ENCODE measurements at regions not wholly inside any gene's neighbourhood (a gene's known extent, or its start where the extent isn't known, plus 50 kb on each side); places are given as distances from the start of the nearest gene placed in this dataset.

GRCh38 chr20:6530779-6531315 is 236.6 kb upstream of the BMP2 start:
- no peaks in the 10 kb centered on the region for H3K79me2 ChIP-seq (ENCODE audit: control insufficient read depth in 1 of 2, insufficient read depth in 2 of 2, low read length in 2 of 2)
- no peaks in the 10 kb centered on the region for H3K4me1 ChIP-seq (replicated peaks in 1 of 4; ENCODE audit: control insufficient read depth in 3 of 4, insufficient read depth in 4 of 4, low read length in 3 of 4)
- H3K27ac ChIP-seq (ENCODE audit: low read depth, low read length), result no peak overlapping the region
- no peak overlapping the region for H4K91ac ChIP-seq (replicated peaks; ENCODE audit: insufficient read length, low read length)
- no peaks in the 10 kb centered on the region for H4K20me1 ChIP-seq (replicated peaks in 1 of 2; ENCODE audit: control insufficient read depth in 1 of 2, insufficient read depth in 2 of 2, low read length in 2 of 2)
- H2BK5ac ChIP-seq (ENCODE audit: low read depth, low read length), result no peak overlapping the region
- H4K5ac ChIP-seq (ENCODE audit: insufficient read length, low read depth, low read length), result no peak overlapping the region
- H3K4me3 ChIP-seq (ENCODE audit: extremely low read depth in 1 of 4, insufficient read depth in 2 of 4, low read depth in 3 of 4, low read length in 4 of 4), result no peak overlapping the region
- no peaks in the 10 kb centered on the region for H3K27me3 ChIP-seq (replicated peaks in 1 of 4; ENCODE audit: control insufficient read depth in 3 of 4, extremely low read depth in 1 of 4, insufficient read depth in 3 of 4, low read length in 3 of 4)
- no peak overlapping the region for H2AK5ac ChIP-seq (ENCODE audit: low read depth, low read length)
- H3K9ac ChIP-seq (replicated peaks in 1 of 4; ENCODE audit: extremely low read depth in 1 of 4, low read depth in 3 of 4, low read length in 3 of 4), result no peak overlapping the region
- H3K18ac ChIP-seq (ENCODE audit: extremely low read depth, low read length), result no peak overlapping the region
- H4K8ac ChIP-seq (ENCODE audit: extremely low read depth, insufficient read depth, low read length), result no peak overlapping the region
- no peak overlapping the region for H2BK12ac ChIP-seq (ENCODE audit: low read depth, low read length)
- no peak overlapping the region for H3K23ac ChIP-seq (ENCODE audit: insufficient read length)
- ChIA-PET POLR2A (ENCODE audit: partially characterized antibody) (no interaction called here), CTCF (ENCODE audit: partially characterized antibody) (no interaction called here)
- H3K4ac ChIP-seq (replicated peaks; ENCODE audit: insufficient read length, low read depth, low read length), result no peak overlapping the region
- H2BK20ac ChIP-seq (ENCODE audit: low read length), result no peak overlapping the region
- H3K23me2 ChIP-seq (ENCODE audit: low read depth, low read length), result no peaks in the 10 kb centered on the region
- H3K56ac ChIP-seq (replicated peaks; ENCODE audit: insufficient read length, low read depth, low read length), result no peak overlapping the region
- no peak overlapping the region for H3K14ac ChIP-seq (ENCODE audit: insufficient read length)
- no peak overlapping the region for H2BK120ac ChIP-seq (replicated peaks; ENCODE audit: low read depth, low read length)
- no peak overlapping the region for H3K4me2 ChIP-seq (ENCODE audit: insufficient read depth in 1 of 2, low read depth in 2 of 2, low read length in 2 of 2)
- no peak for TF ChIP-seq SRF (IDR thresholded peaks at IDR 0.05; ENCODE audit: low read depth, low read length)
- no peak for TF ChIP-seq GABPA (IDR thresholded peaks at IDR 0.05; ENCODE audit: borderline replicate concordance, insufficient read depth, low read length)
- no peak for TF ChIP-seq CHD2 (IDR thresholded peaks at IDR 0.05; ENCODE audit: low read length)
- TF ChIP-seq BCL11A (IDR thresholded peaks at IDR 0.05; ENCODE audit: low read depth in 2 of 2, low read length in 2 of 2), result no peak
- DNase-seq (ENCODE audit: low read depth in 1 of 2, low spot score in 2 of 2) (no peak), FAIRE-seq (no peak)
- WGBS, 2 experiments (ENCODE audit: extremely low coverage in 1 of 2, insufficient coverage in 1 of 2, insufficient read length in 1 of 2, insufficient replicate concordance in 2 of 2, low coverage in 1 of 2, low lambda C conversion rate in 2 of 2, missing lambda C conversion rate in 1 of 2), result 89% methylated on average over 3 of the region's 3 CpGs; no CpG with 5 or more reads in 1 of the 2 experiments
- H3K9me3 ChIP-seq (ENCODE audit: insufficient read depth in 2 of 2, low read depth in 1 of 2, low read length in 1 of 2), result no peaks in the 10 kb centered on the region
- H2BK15ac ChIP-seq (ENCODE audit: low read length), result no peak overlapping the region
- H3K79me1 ChIP-seq (ENCODE audit: low read depth, low read length), result no peaks in the 10 kb centered on the region
- H3K36me3 ChIP-seq (ENCODE audit: control insufficient read depth in 2 of 4, insufficient read depth in 4 of 4, low read length in 3 of 4), result no peaks in the 10 kb centered on the region
- no peak overlapping the region for H2AFZ ChIP-seq (ENCODE audit: low read length)
